Smooth muscle cell (in vitro differentiated cells): ENCODE measurements at regions not wholly inside any gene's neighbourhood (a gene's known extent, or its start where the extent isn't known, plus 50 kb on each side); places are given as distances from the start of the nearest gene placed in this dataset.

ENCODE experiments used
- DNase-seq: peaks from one replicate; lab custom pipeline; 2025; ENCODE audit not compliant: unreplicated experiment; lab: John Stamatoyannopoulos, UW
- H2AFZ ChIP-seq: fragments of 200-600 bp; sonication (generic); 2 replicates; pipeline ENCODE4 v1.6.0; 2016; ENCODE audit warnings: antibody characterized with exemption, low read depth, mild to moderate bottlenecking
- H3F3A ChIP-seq: fragments of 200-600 bp; sonication (generic); 2 replicates; pipeline ENCODE4 v1.6.0; 2017; ENCODE audit warnings: antibody characterized with exemption, low read depth
- H3K27ac ChIP-seq: fragments of 200-600 bp; sonication (generic); 2 replicates; pipeline ENCODE4 v1.5.1; 2016; ENCODE audit warnings: low read depth, mild to moderate bottlenecking
- H3K27me3 ChIP-seq: fragments of 200-600 bp; sonication (generic); 2 replicates; pipeline ENCODE4 v1.6.1; 2016; ENCODE audit warnings: low read depth, mild to moderate bottlenecking
- H3K36me3 ChIP-seq: fragments of 200-600 bp; sonication (generic); 2 replicates; pipeline ENCODE4 v1.5.1; 2016; ENCODE audit warnings: low read depth
- H3K4me1 ChIP-seq: fragments of 200-600 bp; sonication (generic); 2 replicates; pipeline ENCODE4 v1.5.1; 2016; ENCODE audit warnings: low read depth
- H3K4me2 ChIP-seq: fragments of 200-600 bp; sonication (generic); 2 replicates; pipeline ENCODE4 v1.6.0; 2016; ENCODE audit warnings: mild to moderate bottlenecking
- H3K4me3 ChIP-seq: fragments of 200-600 bp; sonication (generic); 2 replicates; pipeline ENCODE4 v1.5.1; 2016; ENCODE audit warnings: mild to moderate bottlenecking
- H3K79me2 ChIP-seq: fragments of 200-600 bp; sonication (generic); 2 replicates; pipeline ENCODE4 v1.6.0; 2016; ENCODE audit warnings: low read depth, mild to moderate bottlenecking
- H3K9ac ChIP-seq: fragments of 200-600 bp; sonication (generic); 2 replicates; pipeline ENCODE4 v1.6.0; 2016; ENCODE audit warnings: low read depth
- H3K9me3 ChIP-seq: fragments of 200-600 bp; sonication (generic); replicated peaks from 2 replicates; pipeline ENCODE4 v1.5.1; 2016; ENCODE audit warnings: low read depth
- H4K20me1 ChIP-seq: fragments of 200-600 bp; sonication (generic); 2 replicates; pipeline ENCODE4 v1.6.0; 2016; ENCODE audit warnings: low read depth
- WGBS: methylation state at CpG from one replicate; pipeline ENCODE4 v1.1.7; 2016; ENCODE audit warnings: low lambda C conversion rate; 5-methylcytosine and 5-hydroxymethylcytosine counted together
- TF ChIP-seq, protein P1 (sequence below): fragments of 200-600 bp; sonication (generic); IDR thresholded peaks from 2 replicates; pipeline ENCODE4 v1.5.1; 2017; ENCODE audit warnings: borderline replicate concordance, mild to moderate bottlenecking, antibody characterized with exemption; ENCODE audit not compliant: insufficient read depth, poor library complexity, severe bottlenecking

DNA sequence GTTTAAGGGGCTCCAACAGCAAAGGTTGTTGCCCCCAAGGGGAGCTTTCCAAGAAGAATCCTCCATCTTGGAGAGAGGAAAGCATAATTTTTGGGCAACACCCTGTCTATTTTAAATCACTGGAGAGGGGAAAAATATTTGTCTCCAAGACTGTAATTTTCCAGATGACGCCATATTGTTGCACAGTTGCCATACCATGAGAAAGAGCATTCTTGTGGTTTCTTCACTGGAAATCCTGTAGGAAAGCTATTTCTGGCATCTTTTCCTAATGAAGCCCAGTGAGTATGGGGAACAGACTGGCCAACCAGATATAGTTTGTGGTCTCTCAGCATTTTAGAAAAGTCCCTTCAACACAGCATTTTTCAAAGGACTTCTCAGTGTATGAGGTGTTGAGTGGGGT, 88.1 kb upstream of the MANSC4 start:
- 0% methylated on average over 1 of the region's 1 CpG for WGBS
- Histone ChIP-seq H3F3A (peaks cover 48% of the 10 kb centered on the region), H3K27ac (peak overlapping the region; percentile 96), H3K4me3 (no peak overlapping the region), H3K36me3 (no peaks in the 10 kb centered on the region), H3K9me3 (no peaks in the 10 kb centered on the region), H3K9ac (peak overlapping the region; percentile 72), H2AFZ (peak overlapping the region; percentile 40), H3K4me2 (peak overlapping the region; percentile 65), H3K4me1 (peaks cover 21% of the 10 kb centered on the region), H3K79me2 (no peaks in the 10 kb centered on the region), H3K27me3 (no peaks in the 10 kb centered on the region), H4K20me1 (no peaks in the 10 kb centered on the region)
- TF ChIP-seq, protein P1, sequence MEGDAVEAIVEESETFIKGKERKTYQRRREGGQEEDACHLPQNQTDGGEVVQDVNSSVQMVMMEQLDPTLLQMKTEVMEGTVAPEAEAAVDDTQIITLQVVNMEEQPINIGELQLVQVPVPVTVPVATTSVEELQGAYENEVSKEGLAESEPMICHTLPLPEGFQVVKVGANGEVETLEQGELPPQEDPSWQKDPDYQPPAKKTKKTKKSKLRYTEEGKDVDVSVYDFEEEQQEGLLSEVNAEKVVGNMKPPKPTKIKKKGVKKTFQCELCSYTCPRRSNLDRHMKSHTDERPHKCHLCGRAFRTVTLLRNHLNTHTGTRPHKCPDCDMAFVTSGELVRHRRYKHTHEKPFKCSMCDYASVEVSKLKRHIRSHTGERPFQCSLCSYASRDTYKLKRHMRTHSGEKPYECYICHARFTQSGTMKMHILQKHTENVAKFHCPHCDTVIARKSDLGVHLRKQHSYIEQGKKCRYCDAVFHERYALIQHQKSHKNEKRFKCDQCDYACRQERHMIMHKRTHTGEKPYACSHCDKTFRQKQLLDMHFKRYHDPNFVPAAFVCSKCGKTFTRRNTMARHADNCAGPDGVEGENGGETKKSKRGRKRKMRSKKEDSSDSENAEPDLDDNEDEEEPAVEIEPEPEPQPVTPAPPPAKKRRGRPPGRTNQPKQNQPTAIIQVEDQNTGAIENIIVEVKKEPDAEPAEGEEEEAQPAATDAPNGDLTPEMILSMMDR: no peak
- no peak for DNase-seq

DNA sequence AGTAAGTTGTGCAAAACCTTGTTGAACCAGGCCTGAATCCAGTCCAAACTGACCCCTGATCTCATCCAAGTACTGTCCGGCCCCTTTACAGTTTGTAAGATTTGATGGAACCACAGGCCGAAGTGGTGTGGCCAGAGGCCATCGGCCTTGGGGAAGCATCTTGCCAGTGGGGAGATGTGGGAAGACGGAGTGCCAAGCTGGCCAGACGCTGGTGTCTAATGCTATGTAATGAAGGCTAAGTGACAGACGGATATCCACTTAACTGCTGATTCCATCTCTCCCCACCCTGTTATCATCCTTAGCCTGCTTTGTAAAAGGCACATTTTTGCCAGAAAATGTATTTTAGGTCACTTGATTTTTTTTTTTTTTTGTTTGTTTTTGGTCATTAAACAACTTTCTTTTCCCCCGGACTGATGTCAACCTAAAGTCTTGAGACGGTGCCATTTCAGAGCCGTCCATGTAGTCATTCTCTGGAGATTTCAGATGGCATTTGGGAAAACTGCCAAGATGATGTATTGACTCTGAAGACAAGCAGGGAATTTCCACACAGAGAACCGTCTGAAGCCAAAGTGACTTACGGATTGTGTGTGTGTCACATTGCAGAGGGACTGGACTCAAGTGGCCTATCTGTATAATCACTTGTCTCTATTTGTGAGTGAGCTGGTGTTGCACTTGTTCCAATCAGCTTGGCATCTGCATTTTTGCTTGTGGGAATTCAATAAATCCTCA, 86.5 kb upstream of the MANSC4 start:
- H3F3A ChIP-seq: peaks cover 47% of the 10 kb centered on the region
- WGBS: 31% methylated on average over 11 of the region's 11 CpGs
- no peak for DNase-seq
- peaks cover 24% of the 10 kb centered on the region for H3K4me1 ChIP-seq
- H3K27ac ChIP-seq: peak overlapping the region; percentile 96
- H3K4me2 ChIP-seq: peak overlapping the region; percentile 65
- TF ChIP-seq, protein P1: no peak
- H3K79me2 ChIP-seq: no peaks in the 10 kb centered on the region
- H3K9me3 ChIP-seq: no peaks in the 10 kb centered on the region
- peak overlapping the region; percentile 72 for H3K9ac ChIP-seq
- no peak overlapping the region for H3K4me3 ChIP-seq
- H4K20me1 ChIP-seq: no peaks in the 10 kb centered on the region
- H3K36me3 ChIP-seq: no peaks in the 10 kb centered on the region
- no peaks in the 10 kb centered on the region for H3K27me3 ChIP-seq
- no peak overlapping the region for H2AFZ ChIP-seq

DNA sequence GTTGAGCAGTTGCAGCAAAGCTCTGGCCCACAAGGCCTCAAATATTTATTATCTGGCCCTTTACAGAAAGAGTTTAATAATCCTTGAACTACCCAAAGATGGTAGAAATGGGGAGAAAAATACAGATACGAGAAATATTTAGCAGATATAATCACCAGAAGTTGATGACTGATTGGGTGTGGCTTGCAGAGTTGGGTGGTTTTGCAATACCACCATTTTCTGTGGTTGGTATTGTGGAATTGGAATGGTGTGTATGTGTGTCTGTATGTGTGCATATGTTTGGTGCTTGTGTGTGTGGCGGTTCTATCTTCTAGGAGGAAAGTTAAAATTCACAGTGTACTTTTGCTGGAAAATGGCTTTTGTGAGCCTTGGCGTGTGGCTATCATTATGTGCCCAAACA, 85.4 kb upstream of the MANSC4 start:
- WGBS: 63% methylated on average over 3 of the region's 3 CpGs
- peak overlapping the region; percentile 34 for H3K4me2 ChIP-seq

More for the DNA sequence above, 85.4 kb upstream of the MANSC4 start:
- H3K9ac ChIP-seq: no peak overlapping the region
- H3K4me3 ChIP-seq: no peak overlapping the region
- no peaks in the 10 kb centered on the region for H4K20me1 ChIP-seq
- H3K9me3 ChIP-seq: no peaks in the 10 kb centered on the region
- no peak overlapping the region for H2AFZ ChIP-seq
- H3K36me3 ChIP-seq: no peaks in the 10 kb centered on the region
- H3K4me1 ChIP-seq: peaks cover 14% of the 10 kb centered on the region
- no peak for DNase-seq
- peak overlapping the region; percentile 96 for H3K27ac ChIP-seq
- H3F3A ChIP-seq: peaks cover 39% of the 10 kb centered on the region
- H3K27me3 ChIP-seq: no peaks in the 10 kb centered on the region
- TF ChIP-seq, protein P1: no peak
- no peaks in the 10 kb centered on the region for H3K79me2 ChIP-seq
